ENCODE measurements at regions not wholly inside any gene's neighbourhood (a gene's known extent, or its start where the extent isn't known, plus 50 kb on each side); places are given as distances from the start of the nearest gene placed in this dataset.

GRCh38 chr7:26479581-26479980 is 187.9 kb downstream of the SNX10 start:
- TF ChIP-seq PHF8 (conservative IDR thresholded peaks at IDR 0.05; ENCODE audit: low read depth, low read length), result no peak
- TF ChIP-seq, protein P1, sequence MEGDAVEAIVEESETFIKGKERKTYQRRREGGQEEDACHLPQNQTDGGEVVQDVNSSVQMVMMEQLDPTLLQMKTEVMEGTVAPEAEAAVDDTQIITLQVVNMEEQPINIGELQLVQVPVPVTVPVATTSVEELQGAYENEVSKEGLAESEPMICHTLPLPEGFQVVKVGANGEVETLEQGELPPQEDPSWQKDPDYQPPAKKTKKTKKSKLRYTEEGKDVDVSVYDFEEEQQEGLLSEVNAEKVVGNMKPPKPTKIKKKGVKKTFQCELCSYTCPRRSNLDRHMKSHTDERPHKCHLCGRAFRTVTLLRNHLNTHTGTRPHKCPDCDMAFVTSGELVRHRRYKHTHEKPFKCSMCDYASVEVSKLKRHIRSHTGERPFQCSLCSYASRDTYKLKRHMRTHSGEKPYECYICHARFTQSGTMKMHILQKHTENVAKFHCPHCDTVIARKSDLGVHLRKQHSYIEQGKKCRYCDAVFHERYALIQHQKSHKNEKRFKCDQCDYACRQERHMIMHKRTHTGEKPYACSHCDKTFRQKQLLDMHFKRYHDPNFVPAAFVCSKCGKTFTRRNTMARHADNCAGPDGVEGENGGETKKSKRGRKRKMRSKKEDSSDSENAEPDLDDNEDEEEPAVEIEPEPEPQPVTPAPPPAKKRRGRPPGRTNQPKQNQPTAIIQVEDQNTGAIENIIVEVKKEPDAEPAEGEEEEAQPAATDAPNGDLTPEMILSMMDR (IDR thresholded peaks at IDR 0.05; ENCODE audit: control extremely low read depth in 1 of 3, insufficient read depth in 1 of 3, low read depth in 1 of 3, low read length in 3 of 3), result no peak
- TF ChIP-seq POLR2A (IDR thresholded peaks at IDR 0.05; ENCODE audit: control extremely low read depth in 1 of 2, low read depth in 2 of 2, low read length in 2 of 2), result no peak
- TF ChIP-seq CEBPB (IDR thresholded peaks at IDR 0.05; ENCODE audit: low read depth, low read length), result no peak
- no peak for TF ChIP-seq ASH2L (IDR thresholded peaks at IDR 0.05; ENCODE audit: low read length)
- TF ChIP-seq EP300 (IDR thresholded peaks at IDR 0.05; ENCODE audit: borderline replicate concordance in 1 of 2, low read depth in 2 of 2, low read length in 2 of 2), result no peak
- TF ChIP-seq CHD7 (IDR thresholded peaks at IDR 0.05; ENCODE audit: insufficient replicate concordance, low read length), result no peak
- no peak for TF ChIP-seq MAX (IDR thresholded peaks at IDR 0.05)
- TF ChIP-seq SRF (IDR thresholded peaks at IDR 0.05; ENCODE audit: low read depth, low read length), result no peak
- TF ChIP-seq SP1 (IDR thresholded peaks at IDR 0.05; ENCODE audit: low read depth, low read length), result no peak
- TF ChIP-seq SAP30 (IDR thresholded peaks at IDR 0.05; ENCODE audit: insufficient read depth, insufficient replicate concordance, low read length), result no peak
- TF ChIP-seq BRCA1 (IDR thresholded peaks at IDR 0.05; ENCODE audit: low read depth, low read length), result no peak
- no peak for TF ChIP-seq CHD2 (IDR thresholded peaks at IDR 0.05; ENCODE audit: low read length)
- TF ChIP-seq HDAC6 (IDR thresholded peaks at IDR 0.05; ENCODE audit: low read depth, low read length), result no peak
